Endothelial cell of umbilical vein (primary cell): ENCODE measurements at regions not wholly inside any gene's neighbourhood (a gene's known extent, or its start where the extent isn't known, plus 50 kb on each side); places are given as distances from the start of the nearest gene placed in this dataset.

ENCODE experiments used
- BruUV-seq: library from RNA; stranded (reverse); fragments of 400-500 nt; replicated peaks from 2 replicates; lab custom pipeline; 2021; lab: Mats Ljungman, UMichigan
- CTCF ChIA-PET: fragments of 300-600, 350-600 bp; sonication (Branson Sonifier 250); formaldehyde crosslinking; loops from one replicate; lab custom pipeline; 2021; ENCODE audit warnings: antibody characterized with exemption, inconsistent platforms; lab: Charles Lee
- POLR2A ChIA-PET: fragments of 300-600, 350-600 bp; sonication (Branson Sonifier 250); formaldehyde crosslinking; loops from one replicate; lab custom pipeline; 2021; ENCODE audit warnings: antibody characterized with exemption, inconsistent platforms; lab: Charles Lee
- DNase-seq: peaks from one replicate; pipeline ENCODE4 v3.0.0-alpha.2; 2011; ENCODE audit warnings: low read depth, low spot score
- FAIRE-seq: peaks from 2 replicates; lab custom pipeline; 2011; peaks lifted over from hg19 to GRCh38; lab: Jason Lieb, UNC
- H2AFZ ChIP-seq: 2 replicates; pipeline ENCODE4 v1.6.0; 2012; ENCODE audit warnings: low read depth, low read length, control low read depth, inconsistent platforms
- H3K27ac ChIP-seq: 2 replicates; pipeline ENCODE4 v1.5.1; 2011; ENCODE audit warnings: low read depth, mild to moderate bottlenecking, control low read depth, low read length, moderate library complexity; ENCODE audit not compliant: insufficient read depth
- H3K27me3 ChIP-seq, 2 experiments: 2 replicates each; pipeline versions ENCODE4 v1.6.0 to v1.6.1; 2011; ENCODE audit warnings: low read length in 2 of 2, mixed read lengths in 1 of 2; ENCODE audit not compliant: control insufficient read depth in 2 of 2, insufficient read depth in 2 of 2
- H3K36me3 ChIP-seq, 2 experiments: 2 replicates in 1 of 2; 3 replicates in 1 of 2; pipeline ENCODE4 v1.5.1; 2011; ENCODE audit warnings: low read length in 2 of 2, mild to moderate bottlenecking in 1 of 2, moderate library complexity in 1 of 2; ENCODE audit not compliant: control insufficient read depth in 2 of 2, insufficient read depth in 2 of 2; ENCODE audit errors: extremely low read depth in 1 of 2
- H3K4me1 ChIP-seq: 3 replicates; pipeline ENCODE4 v1.5.1; 2011; ENCODE audit warnings: mild to moderate bottlenecking, low read length; ENCODE audit not compliant: control insufficient read depth, insufficient read depth; ENCODE audit errors: extremely low read depth
- H3K4me2 ChIP-seq: 2 replicates; pipeline ENCODE4 v1.6.1; 2011; ENCODE audit warnings: low read length, control low read depth, mixed read lengths; ENCODE audit not compliant: insufficient read depth
- H3K4me3 ChIP-seq, 3 experiments: fragments of 200-600 bp in 1 of 3; sonication (generic), shearing (Covaris generic) in 1 of 3; replicated peaks in 1 of 3; 2 replicates each; pipeline ENCODE4 v1.5.1; 2011 to 2016; ENCODE audit warnings: control low read depth in 3 of 3, low read length in 3 of 3, mild to moderate bottlenecking in 2 of 3, inconsistent platforms in 1 of 3, low read depth in 1 of 3, moderate library complexity in 1 of 3; ENCODE audit not compliant: insufficient read depth in 1 of 3
- H3K79me2 ChIP-seq: 2 replicates; pipeline ENCODE4 v1.6.0; 2012; ENCODE audit warnings: low read length, inconsistent platforms; ENCODE audit not compliant: control insufficient read depth, insufficient read depth
- H3K9ac ChIP-seq: replicated peaks from 2 replicates; pipeline ENCODE3; 2011; ENCODE audit warnings: low read length, control low read depth; ENCODE audit not compliant: insufficient read depth; ENCODE audit errors: extremely low read depth
- H3K9me1 ChIP-seq: replicated peaks from 3 replicates; pipeline ENCODE4 v1.6.0; 2011; ENCODE audit warnings: mild to moderate bottlenecking, low read length; ENCODE audit not compliant: control insufficient read depth, insufficient read depth; ENCODE audit errors: extremely low read depth
- H3K9me3 ChIP-seq: replicated peaks from 2 replicates; pipeline ENCODE4 v1.5.1; 2012; ENCODE audit warnings: low read length, inconsistent platforms; ENCODE audit not compliant: control insufficient read depth, insufficient read depth
- H4K20me1 ChIP-seq: replicated peaks from 2 replicates; pipeline ENCODE3; 2011; ENCODE audit warnings: mild to moderate bottlenecking, low read length; ENCODE audit not compliant: control insufficient read depth, insufficient read depth; ENCODE audit errors: extremely low read depth
- EZH2 ChIP-seq: IDR thresholded peaks from 2 replicates; pipeline ENCODE4 v1.6.1; 2012; ENCODE audit warnings: borderline replicate concordance, low read depth, mild to moderate bottlenecking, moderate library complexity, low read length, inconsistent platforms; ENCODE audit not compliant: severe bottlenecking
- FOS ChIP-seq: IDR thresholded peaks from 2 replicates; pipeline ENCODE4 v1.6.1; 2011; ENCODE audit warnings: mild to moderate bottlenecking, low read length, moderate library complexity, borderline replicate concordance; ENCODE audit not compliant: insufficient read depth
- GATA2 ChIP-seq: IDR thresholded peaks from 2 replicates; pipeline ENCODE4 v1.7.0; 2011; ENCODE audit warnings: low read depth, mild to moderate bottlenecking, moderate library complexity, mixed read lengths, low read length; ENCODE audit not compliant: insufficient read length, insufficient read depth
- JUN ChIP-seq: IDR thresholded peaks from 2 replicates; pipeline ENCODE4 v1.6.1; 2011; ENCODE audit warnings: borderline replicate concordance, low read depth; ENCODE audit not compliant: insufficient read length, insufficient read depth
- MYC ChIP-seq: IDR thresholded peaks from one replicate; pipeline ENCODE4 v1.6.1; 2011; ENCODE audit warnings: mild to moderate bottlenecking, low read depth, low read length
- POLR2A ChIP-seq: IDR thresholded peaks from 2 replicates; pipeline ENCODE4 v1.6.1; 2012; ENCODE audit warnings: low read depth, mild to moderate bottlenecking, control low read depth, low read length
- POLR2AphosphoS5 ChIP-seq: IDR thresholded peaks from 2 replicates; pipeline ENCODE4 v1.6.1; 2012; ENCODE audit warnings: low read depth, mild to moderate bottlenecking, control low read depth, low read length, moderate library complexity; ENCODE audit not compliant: insufficient read depth
- dilution Hi-C: fragments of 300-500 bp; cut with MboI; formaldehyde crosslinking; loops from one replicate; pipeline ENCODE4 v1.15.0; 2019; ENCODE audit warnings: low sequenced_read_pairs; ENCODE audit not compliant: extremely low pct_ligation_motif_present
- intact Hi-C: fragments of 100-400 bp; cut with micrococcal nuclease; formaldehyde crosslinking; loops from one replicate; pipeline ENCODE4 v1.10.0; 2022
- TF ChIP-seq, protein P1 (sequence below), 2 donors: IDR thresholded peaks; 1 replicate in 1 of 2; 2 replicates in 1 of 2; pipeline ENCODE4 v1.5.1; 2011; ENCODE audit warnings: low read length in 2 of 2, mild to moderate bottlenecking in 2 of 2, moderate library complexity in 2 of 2, control low read depth in 1 of 2, inconsistent platforms in 1 of 2, low read depth in 1 of 2; ENCODE audit not compliant: insufficient read depth in 1 of 2; ENCODE audit errors: extremely low read depth in 1 of 2
- TF ChIP-seq, protein P2 (sequence below): IDR thresholded peaks from 2 replicates; pipeline ENCODE4 v1.6.1; 2011; ENCODE audit not compliant: insufficient read depth, insufficient read length

DNA sequence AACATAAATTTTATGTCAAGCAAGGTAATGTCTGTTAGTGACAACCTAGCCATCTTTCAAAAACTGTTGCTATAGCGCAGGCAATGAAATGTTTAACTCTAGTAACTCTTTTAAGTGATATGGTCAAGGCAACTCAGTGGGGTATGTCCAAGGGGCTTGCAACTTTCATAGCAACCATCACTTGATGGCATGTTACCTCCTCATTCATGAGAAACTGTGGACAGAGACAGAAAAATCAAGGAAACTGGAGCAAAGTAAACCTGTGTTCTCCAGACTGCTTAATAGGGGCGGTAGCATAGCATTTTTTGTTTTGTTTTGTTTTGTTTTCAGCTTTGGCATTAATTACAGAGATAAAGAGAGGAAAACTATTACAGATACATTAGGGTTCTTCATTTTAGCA lies 1456.8 kb upstream of the AGA start:
- TF ChIP-seq, protein P1, sequence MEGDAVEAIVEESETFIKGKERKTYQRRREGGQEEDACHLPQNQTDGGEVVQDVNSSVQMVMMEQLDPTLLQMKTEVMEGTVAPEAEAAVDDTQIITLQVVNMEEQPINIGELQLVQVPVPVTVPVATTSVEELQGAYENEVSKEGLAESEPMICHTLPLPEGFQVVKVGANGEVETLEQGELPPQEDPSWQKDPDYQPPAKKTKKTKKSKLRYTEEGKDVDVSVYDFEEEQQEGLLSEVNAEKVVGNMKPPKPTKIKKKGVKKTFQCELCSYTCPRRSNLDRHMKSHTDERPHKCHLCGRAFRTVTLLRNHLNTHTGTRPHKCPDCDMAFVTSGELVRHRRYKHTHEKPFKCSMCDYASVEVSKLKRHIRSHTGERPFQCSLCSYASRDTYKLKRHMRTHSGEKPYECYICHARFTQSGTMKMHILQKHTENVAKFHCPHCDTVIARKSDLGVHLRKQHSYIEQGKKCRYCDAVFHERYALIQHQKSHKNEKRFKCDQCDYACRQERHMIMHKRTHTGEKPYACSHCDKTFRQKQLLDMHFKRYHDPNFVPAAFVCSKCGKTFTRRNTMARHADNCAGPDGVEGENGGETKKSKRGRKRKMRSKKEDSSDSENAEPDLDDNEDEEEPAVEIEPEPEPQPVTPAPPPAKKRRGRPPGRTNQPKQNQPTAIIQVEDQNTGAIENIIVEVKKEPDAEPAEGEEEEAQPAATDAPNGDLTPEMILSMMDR (IDR thresholded peaks at IDR 0.05; ENCODE audit: extremely low read depth in 1 of 2, insufficient read depth in 1 of 2, low read depth in 1 of 2, low read length in 2 of 2): no peak
- TF ChIP-seq POLR2A: no peak
- no peak for TF ChIP-seq EZH2

DNA sequence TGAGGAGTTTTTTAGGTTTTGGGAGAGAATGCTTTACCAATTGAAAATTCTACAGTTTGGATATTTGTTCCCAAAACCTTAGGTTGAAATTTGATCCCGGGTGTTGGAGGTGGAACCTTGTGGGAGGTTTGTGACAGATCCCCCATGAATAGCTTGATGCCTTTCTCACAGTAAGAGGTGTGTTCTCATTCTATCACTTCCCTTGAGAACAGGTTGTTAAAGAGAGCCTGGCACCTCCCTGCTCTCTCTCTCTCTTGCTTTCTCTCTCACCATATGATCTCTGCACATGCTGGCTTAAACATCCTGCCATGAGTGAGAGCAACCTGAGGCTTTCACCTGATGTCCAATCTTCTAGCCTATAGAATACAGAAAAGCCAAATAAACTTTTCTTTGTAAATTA lies 1475.5 kb upstream of the AGA start:
- Histone ChIP-seq H3K79me2 (no peaks in the 10 kb centered on the region), H3K36me3 (no peaks in the 10 kb centered on the region), H3K4me2 (no peak overlapping the region), H2AFZ (no peak overlapping the region), H3K4me1 (no peaks in the 10 kb centered on the region), H3K27ac (no peak overlapping the region), H3K9me1 (no peaks in the 10 kb centered on the region), H4K20me1 (no peaks in the 10 kb centered on the region), H3K9ac (no peak overlapping the region), H3K4me3 (no peak overlapping the region), H3K27me3 (no peaks in the 10 kb centered on the region), H3K9me3 (peaks cover under 1% of the 10 kb centered on the region)
- ChIA-PET POLR2A (no interaction called here), CTCF (no interaction called here)
- TF ChIP-seq, protein P2, sequence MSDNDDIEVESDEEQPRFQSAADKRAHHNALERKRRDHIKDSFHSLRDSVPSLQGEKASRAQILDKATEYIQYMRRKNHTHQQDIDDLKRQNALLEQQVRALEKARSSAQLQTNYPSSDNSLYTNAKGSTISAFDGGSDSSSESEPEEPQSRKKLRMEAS: no peak
- TF ChIP-seq GATA2 (no peak), POLR2AphosphoS5 (no peak), POLR2A (no peak), MYC (no peak), EZH2 (no peak), JUN (no peak), FOS (no peak)
- TF ChIP-seq, protein P1 (IDR thresholded peaks at IDR 0.05; ENCODE audit: extremely low read depth in 1 of 2, insufficient read depth in 1 of 2, low read depth in 1 of 2, low read length in 2 of 2): no peak
- no TSS peak for BruUV-seq
- DNase-seq (no peak), FAIRE-seq (no peak)
- intact Hi-C loops (no loop called here), dilution Hi-C loops (no loop called here)

More for the DNA sequence above, 1456.8 kb upstream of the AGA start:
- Histone ChIP-seq H4K20me1 (no peaks in the 10 kb centered on the region), H3K4me3 (no peak overlapping the region), H3K4me2 (no peak overlapping the region), H3K27ac (no peak overlapping the region), H3K9me1 (no peaks in the 10 kb centered on the region), H3K36me3 (no peaks in the 10 kb centered on the region), H3K79me2 (no peaks in the 10 kb centered on the region), H3K9ac (no peak overlapping the region), H2AFZ (no peak overlapping the region), H3K9me3 (peaks cover 10% of the 10 kb centered on the region), H3K4me1 (no peaks in the 10 kb centered on the region), H3K27me3 (no peaks in the 10 kb centered on the region)
- dilution Hi-C loops: no loop called here
- ChIA-PET POLR2A (no interaction called here), CTCF (no interaction called here)
- no TSS peak for BruUV-seq
- FAIRE-seq: no peak
- DNase-seq: no peak
- intact Hi-C loops: no loop called here
